GM18951 (cell line): ENCODE measurements at regions not wholly inside any gene's neighbourhood (a gene's known extent, or its start where the extent isn't known, plus 50 kb on each side); places are given as distances from the start of the nearest gene placed in this dataset.

Experiments
- POLR2A ChIP-seq: IDR thresholded peaks from 4 replicates; pipeline ENCODE4 v1.6.1; 2011; ENCODE audit warnings: mild to moderate bottlenecking; ENCODE audit not compliant: insufficient read length, insufficient read depth; ENCODE audit errors: extremely low read depth
- in situ Hi-C: fragments of 300-500 bp; cut with MboI; formaldehyde crosslinking; loops from one replicate; pipeline ENCODE4 v1.12.0; 2022; ENCODE audit warnings: low sequenced_read_pairs, mixed read lengths, inconsistent platforms; ENCODE audit not compliant: unreplicated experiment

GRCh38 chr6:15791448-15792181, 128.8 kb upstream of the DTNBP1 start:
- in situ Hi-C loops = no loop called here
- no peak for TF ChIP-seq POLR2A

DNA sequence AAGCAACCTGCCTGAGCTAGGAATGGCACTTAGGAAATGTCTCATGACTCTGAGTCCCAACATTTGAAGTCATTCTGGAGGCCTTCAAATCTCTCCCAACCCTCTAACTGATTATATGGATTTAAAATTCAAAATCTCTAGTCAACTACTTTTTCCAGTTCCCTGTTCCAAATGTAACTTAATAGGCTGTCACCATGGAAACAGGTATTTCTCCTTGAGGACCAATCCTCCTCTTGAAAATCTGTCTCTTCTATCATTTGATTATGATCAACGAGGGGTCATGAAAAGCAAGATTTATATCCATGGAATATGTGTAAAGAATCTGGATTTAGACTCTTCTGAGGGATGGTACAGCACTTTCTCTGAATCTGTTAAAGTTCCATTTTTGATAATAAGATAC, 127.3 kb upstream of the DTNBP1 start:
- TF ChIP-seq POLR2A = no peak
- in situ Hi-C loops = no loop called here

DNA sequence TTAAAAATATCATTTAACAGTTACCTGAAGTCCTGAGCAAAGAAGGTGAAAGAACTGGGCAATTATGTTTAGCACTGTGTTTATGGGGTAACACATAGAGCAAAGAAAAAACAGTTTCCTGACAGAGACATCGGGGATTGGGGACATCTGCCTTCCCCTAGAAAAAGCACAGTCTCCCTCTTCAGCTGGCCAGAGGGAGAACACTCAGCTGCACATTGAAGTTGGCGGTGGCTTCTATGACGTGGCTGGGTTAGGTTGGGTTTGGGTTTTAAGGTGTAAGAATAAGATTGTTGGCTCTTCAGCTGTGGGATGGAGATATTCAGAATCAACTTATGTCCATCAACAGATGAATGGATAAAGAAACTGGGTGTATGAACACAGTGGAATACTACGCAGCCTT, 124.0 kb upstream of the DTNBP1 start:
- no peak for TF ChIP-seq POLR2A
- in situ Hi-C loops = no loop called here

GRCh38 chr6:15783484-15783883, 120.7 kb upstream of the DTNBP1 start:
- in situ Hi-C loops = no loop called here
- TF ChIP-seq POLR2A = no peak

DNA sequence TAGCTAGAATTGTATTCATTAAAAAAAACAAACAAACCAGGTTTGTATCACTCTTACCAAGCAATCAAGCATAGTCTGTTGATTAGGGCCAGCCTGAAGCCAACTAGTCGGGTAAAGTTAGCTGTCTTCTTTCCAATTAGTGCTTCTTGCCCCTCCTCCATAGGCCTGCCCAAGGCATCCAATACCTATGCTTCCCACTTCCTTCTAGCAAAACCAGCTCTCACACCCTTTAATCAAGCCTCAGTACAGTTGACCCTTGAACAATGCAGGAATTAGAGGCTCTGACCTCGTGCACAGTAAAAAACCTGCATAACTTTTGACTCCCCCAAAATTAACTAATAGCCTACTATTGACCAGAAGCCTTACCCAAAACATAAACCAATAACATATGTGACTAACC, 119.1 kb upstream of the DTNBP1 start:
- no peak for TF ChIP-seq POLR2A
- in situ Hi-C loops = no loop called here

- in situ Hi-C loops = no loop called here
- TF ChIP-seq POLR2A = no peak
These were observed 118.5 kb upstream of the DTNBP1 start for GRCh38 chr6:15781333-15781732.

- in situ Hi-C loops = no loop called here
- TF ChIP-seq POLR2A = no peak
These were observed 117.6 kb upstream of the DTNBP1 start for GRCh38 chr6:15780437-15780836.

DNA sequence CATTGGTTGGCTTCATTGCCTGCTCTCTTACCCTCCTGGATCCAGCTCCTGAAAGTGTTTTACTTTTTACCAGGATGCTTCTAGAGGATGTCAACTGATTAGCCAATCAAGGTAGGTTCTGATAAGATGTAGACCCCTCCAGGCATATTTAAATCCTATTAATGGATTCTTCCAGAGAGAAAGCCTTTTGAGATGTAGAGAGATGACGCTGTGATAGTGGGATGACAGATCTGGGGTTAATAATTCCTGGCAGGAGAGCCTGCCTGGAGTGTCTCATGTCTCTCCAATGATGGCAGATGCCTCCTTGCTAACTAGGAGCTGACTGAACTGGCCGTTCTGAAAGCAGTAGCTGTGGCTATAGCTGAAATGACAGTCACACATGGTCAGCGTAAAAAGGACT, 116.9 kb upstream of the DTNBP1 start:
- in situ Hi-C loops = no loop called here
- no peak for TF ChIP-seq POLR2A

DNA sequence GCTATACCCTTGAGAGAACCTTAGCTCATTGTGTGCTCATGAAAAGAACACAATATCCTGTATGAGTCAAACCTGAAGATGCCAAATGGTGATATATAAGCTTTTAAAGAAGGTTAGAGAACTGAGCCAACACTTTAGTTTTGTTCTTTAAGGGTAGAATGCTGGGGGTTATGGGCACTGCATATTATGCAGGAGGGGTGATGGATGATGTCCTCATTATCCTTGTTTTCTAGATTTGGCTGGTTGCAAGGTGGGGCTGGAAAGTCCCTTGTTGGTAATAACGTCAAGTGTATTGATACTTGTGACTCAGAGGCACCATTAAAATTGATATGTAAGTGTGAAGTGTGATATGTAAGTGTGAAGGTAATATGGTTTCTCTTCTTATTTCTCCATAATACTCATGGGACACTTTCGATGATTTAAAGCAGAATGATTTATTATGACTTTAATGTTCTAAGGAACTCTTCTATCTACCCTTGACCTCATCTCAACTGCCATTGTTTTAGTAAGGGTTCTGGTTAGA, 113.7 kb upstream of the DTNBP1 start:
- TF ChIP-seq POLR2A = no peak
- in situ Hi-C loops = no loop called here

DNA sequence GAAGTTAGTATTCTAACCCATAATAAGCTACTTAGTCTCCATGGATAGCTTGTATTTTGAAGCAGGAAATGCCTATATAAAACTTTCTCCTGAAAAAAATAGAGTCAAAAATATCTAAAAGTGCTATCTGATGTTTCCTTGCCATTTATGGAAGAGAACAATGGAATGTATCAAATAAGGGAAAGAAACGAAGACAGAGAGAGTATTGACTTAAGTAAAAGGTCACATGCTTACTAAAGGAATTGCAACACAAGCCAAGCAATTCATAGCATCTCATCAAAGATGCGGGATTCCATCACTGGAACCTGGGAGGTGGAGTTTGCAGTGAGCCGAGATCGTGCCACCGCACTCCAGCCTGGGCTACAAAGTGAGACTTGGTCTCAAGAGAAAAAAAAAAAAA, 112.9 kb upstream of the DTNBP1 start:
- in situ Hi-C loops = no loop called here
- no peak for TF ChIP-seq POLR2A

GRCh38 chr6:15775076-15775634, 112.3 kb upstream of the DTNBP1 start:
- in situ Hi-C loops = no loop called here
- TF ChIP-seq POLR2A = no peak

GRCh38 chr6:15773806-15774410, 111.1 kb upstream of the DTNBP1 start:
- in situ Hi-C loops = no loop called here
- no peak for TF ChIP-seq POLR2A

DNA sequence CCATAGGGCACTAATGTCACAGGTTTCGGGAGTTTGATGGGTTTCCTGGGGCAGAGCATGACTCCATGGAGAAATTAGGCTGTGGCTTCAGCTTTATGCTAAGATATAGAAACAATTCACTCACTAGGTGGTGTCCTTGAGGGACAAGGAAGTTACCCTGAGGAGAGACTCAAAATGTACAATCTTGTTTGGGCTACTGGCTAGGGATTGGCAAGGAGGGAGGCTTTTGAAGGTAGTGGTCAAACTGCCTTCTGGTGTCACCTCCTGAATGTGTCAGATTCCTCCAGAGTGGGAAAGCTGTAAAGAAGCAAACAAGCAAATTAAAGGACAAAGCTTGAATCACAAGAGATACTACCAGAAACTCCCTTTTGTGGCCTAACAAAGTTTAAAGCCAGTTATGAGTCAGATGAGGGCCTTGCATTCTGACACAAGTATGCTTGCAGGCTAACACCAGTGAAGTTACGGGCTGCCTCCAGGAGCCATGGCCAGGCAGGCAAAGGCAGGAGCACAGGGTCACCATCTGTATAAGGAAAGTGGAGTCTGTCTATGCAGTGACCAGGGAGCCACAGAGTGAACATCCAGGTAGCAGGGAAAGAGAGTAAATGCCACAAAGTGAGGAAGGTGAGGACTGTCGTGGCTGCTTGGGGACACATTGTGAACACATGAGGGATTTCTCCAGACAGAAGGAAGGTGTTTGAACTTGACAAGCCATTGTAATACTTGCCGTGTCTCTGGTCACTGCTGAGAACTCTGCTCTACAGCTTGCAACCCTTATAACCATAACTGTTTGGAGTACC, 107.7 kb upstream of the DTNBP1 start:
- in situ Hi-C loops = no loop called here
- TF ChIP-seq POLR2A = no peak
